Esophagus squamous epithelium (tissue), 4 donors: ENCODE measurements at regions not wholly inside any gene's neighbourhood (a gene's known extent, or its start where the extent isn't known, plus 50 kb on each side); places are given as distances from the start of the nearest gene placed in this dataset.

Experiments used
- CTCF ChIP-seq, 6 experiments: fragments of 450-650 bp in 4 of 6; fragments of 200-600 bp in 2 of 6; sonication (generic) in 2 of 6; IDR thresholded peaks; one replicate each; pipeline ENCODE4 v1.5.1; 2016 to 2019; ENCODE audit warnings: antibody characterized with exemption in 6 of 6, mild to moderate bottlenecking in 4 of 6, moderate library complexity in 4 of 6
- POLR2A ChIP-seq, 4 donors: fragments of 450-650 bp; IDR thresholded peaks; one replicate each; pipeline ENCODE4 v1.6.1; 2017; ENCODE audit warnings: antibody characterized with exemption in 4 of 4, mild to moderate bottlenecking in 4 of 4, moderate library complexity in 3 of 4

- peak in 5 of 6 experiments; percentile 36 to 61 (median 47) for TF ChIP-seq CTCF (IDR thresholded peaks at IDR 0.05)
- TF ChIP-seq POLR2A (IDR thresholded peaks at IDR 0.05), result no peak
Observed at GRCh38 chr14:83463500-83464098, 1929.9 kb upstream of the SEL1L start.
